ENCODE measurements at regions not wholly inside any gene's neighbourhood (a gene's known extent, or its start where the extent isn't known, plus 50 kb on each side); places are given as distances from the start of the nearest gene placed in this dataset.

DNA sequence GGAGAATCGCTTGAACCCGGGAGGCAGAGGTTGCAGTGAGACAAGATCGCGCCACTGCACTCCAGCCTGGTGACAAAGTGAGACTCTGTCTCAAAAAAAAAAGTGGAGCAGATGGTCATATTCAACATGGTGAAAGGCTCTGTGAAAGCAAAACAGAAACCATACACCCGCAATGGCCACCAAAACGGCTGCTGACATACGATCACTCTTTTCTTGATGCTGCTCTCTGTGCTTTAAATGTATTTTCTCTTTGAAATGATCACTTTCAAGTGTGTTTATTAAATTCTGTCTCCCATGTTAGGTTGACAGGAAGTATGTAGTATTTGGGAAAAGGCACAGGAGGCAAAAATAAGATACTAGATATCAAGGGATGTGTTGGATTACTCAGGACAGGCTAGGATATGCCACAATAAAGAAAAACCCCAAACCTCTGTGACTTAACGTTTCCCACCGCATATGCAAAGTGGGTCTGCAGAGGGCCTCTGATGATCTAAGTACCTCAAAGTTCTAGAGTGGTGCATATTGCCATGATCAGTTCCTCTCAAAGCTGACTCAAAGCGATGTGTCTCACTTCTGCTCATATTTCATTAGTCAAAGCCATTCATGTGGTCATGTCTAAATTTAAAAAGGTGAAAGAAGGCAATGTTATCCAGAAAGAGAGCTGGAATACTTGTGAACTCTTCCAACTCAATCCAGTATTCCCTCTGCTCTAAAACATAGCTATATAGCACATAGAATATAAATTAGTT lies 155.1 kb upstream of the SOX4 start:
- WGBS, 4 donors, result 78 to 80% (median 78%) methylated on average over 10 of the region's 10 CpGs

DNA sequence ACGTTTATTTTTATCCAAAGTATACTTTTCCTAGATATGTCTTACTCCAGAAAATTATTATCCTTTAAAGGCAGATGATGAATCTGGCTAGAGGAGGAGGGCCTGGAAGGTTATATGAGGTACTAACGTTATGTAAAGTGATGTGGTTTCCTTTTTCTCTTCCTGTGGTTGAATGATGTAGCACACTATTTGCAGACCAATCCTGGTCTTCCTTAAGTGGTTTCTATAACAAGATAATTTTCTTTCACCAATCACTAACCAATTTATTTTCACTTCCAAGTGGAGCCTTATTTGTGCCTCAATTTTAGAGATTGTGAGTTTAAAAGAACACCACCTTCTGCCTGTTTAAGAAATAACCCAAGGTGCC lies 154.6 kb upstream of the SOX4 start:
- intact Hi-C loops (cut with DNase I), result no loop called here
- 27 to 52% (median 35%) methylated on average over 2 of the region's 2 CpGs for WGBS, 4 donors
- Histone ChIP-seq H3K27ac (no peak overlapping the region), H3K27me3 (no peaks in the 10 kb centered on the region), H3K9me3 (replicated peaks in 1 of 3) (no peaks in the 10 kb centered on the region), H3K4me3 (no peak overlapping the region), H3K4me1 (replicated peaks in 1 of 2) (no peaks in the 10 kb centered on the region), H3K36me3 (replicated peaks in 1 of 2) (no peaks in the 10 kb centered on the region)
- no peak for DNase-seq
- TF ChIP-seq, protein P1, sequence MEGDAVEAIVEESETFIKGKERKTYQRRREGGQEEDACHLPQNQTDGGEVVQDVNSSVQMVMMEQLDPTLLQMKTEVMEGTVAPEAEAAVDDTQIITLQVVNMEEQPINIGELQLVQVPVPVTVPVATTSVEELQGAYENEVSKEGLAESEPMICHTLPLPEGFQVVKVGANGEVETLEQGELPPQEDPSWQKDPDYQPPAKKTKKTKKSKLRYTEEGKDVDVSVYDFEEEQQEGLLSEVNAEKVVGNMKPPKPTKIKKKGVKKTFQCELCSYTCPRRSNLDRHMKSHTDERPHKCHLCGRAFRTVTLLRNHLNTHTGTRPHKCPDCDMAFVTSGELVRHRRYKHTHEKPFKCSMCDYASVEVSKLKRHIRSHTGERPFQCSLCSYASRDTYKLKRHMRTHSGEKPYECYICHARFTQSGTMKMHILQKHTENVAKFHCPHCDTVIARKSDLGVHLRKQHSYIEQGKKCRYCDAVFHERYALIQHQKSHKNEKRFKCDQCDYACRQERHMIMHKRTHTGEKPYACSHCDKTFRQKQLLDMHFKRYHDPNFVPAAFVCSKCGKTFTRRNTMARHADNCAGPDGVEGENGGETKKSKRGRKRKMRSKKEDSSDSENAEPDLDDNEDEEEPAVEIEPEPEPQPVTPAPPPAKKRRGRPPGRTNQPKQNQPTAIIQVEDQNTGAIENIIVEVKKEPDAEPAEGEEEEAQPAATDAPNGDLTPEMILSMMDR (IDR thresholded peaks at IDR 0.05), result no peak
- no peak for TF ChIP-seq POLR2A (IDR thresholded peaks at IDR 0.05)

More for the DNA sequence above, 155.1 kb upstream of the SOX4 start:
- H3K4me1 ChIP-seq (replicated peaks in 1 of 2), result no peaks in the 10 kb centered on the region
- no peaks in the 10 kb centered on the region for H3K27me3 ChIP-seq
- H3K9me3 ChIP-seq (replicated peaks in 1 of 3), result no peaks in the 10 kb centered on the region
- H3K4me3 ChIP-seq, result no peak overlapping the region
- no peak for DNase-seq
- TF ChIP-seq, protein P1 (IDR thresholded peaks at IDR 0.05), result no peak
- no peak for TF ChIP-seq POLR2A (IDR thresholded peaks at IDR 0.05)
- H3K27ac ChIP-seq, result no peak overlapping the region
- no peaks in the 10 kb centered on the region for H3K36me3 ChIP-seq (replicated peaks in 1 of 2)
- intact Hi-C loops (cut with DNase I), result no loop called here

DNA sequence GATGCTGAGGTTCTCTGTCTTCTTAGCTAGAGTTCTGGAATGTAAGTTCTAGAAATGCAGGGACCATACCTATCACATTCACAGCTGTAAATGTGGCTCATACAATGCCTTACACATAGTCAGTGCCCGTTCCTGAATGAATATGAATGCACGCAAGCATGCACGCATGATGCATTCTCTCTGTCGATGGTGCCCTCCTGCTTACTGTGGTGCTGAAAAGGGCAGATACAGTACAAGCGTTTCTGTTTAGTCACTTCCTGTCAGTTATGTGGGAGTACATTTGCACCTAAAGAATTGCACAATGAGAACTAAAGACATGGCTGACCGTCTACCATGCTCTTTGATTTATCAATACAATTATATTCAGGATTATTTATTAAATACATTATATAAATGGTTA lies 152.2 kb upstream of the SOX4 start:
- Histone ChIP-seq H3K36me3 (replicated peaks in 1 of 2) (no peaks in the 10 kb centered on the region), H3K9me3 (replicated peaks in 1 of 3) (no peaks in the 10 kb centered on the region), H3K27ac (no peak overlapping the region), H3K27me3 (no peaks in the 10 kb centered on the region), H3K4me1 (replicated peaks in 1 of 2) (no peaks in the 10 kb centered on the region), H3K4me3 (no peak overlapping the region)
- intact Hi-C loops (cut with DNase I), result no loop called here
- 72 to 83% (median 80%) methylated on average over 6 of the region's 6 CpGs for WGBS, 4 donors
- TF ChIP-seq, protein P1 (IDR thresholded peaks at IDR 0.05), result no peak
- no peak for TF ChIP-seq POLR2A (IDR thresholded peaks at IDR 0.05)
- no peak for DNase-seq

DNA sequence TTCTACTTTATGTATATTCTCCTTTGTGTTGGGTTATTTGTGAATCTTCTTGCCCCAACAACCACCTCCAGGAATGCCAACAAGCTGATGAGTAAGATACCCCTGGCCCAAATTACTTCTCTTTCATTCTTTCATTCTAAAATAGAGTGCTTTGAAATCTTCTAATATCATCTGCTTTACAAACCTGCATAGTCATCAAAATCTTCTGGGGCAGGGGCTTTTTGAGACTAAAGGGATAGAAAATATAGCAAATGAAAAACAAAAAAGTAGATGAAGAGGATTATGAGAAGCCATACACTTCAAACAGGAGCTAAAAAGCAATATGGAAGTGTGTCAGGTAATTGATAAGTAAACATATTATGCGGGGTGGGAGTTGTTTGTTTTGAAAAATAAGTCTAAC lies 150.7 kb upstream of the SOX4 start:
- no peak overlapping the region for H3K4me3 ChIP-seq
- H3K27ac ChIP-seq, result no peak overlapping the region
- DNase-seq, result no peak
- H3K4me1 ChIP-seq (replicated peaks in 1 of 2), result no peaks in the 10 kb centered on the region
- intact Hi-C loops (cut with DNase I), result no loop called here
- no peaks in the 10 kb centered on the region for H3K9me3 ChIP-seq (replicated peaks in 1 of 3)
- no peaks in the 10 kb centered on the region for H3K27me3 ChIP-seq
- 89 to 91% (median 90%) methylated on average over 1 of the region's 1 CpG for WGBS, 4 donors
- H3K36me3 ChIP-seq (replicated peaks in 1 of 2), result no peaks in the 10 kb centered on the region
- TF ChIP-seq, protein P1 (IDR thresholded peaks at IDR 0.05), result no peak
- TF ChIP-seq POLR2A (IDR thresholded peaks at IDR 0.05), result no peak

All from adrenal gland (tissue), 9 donors.